ENCODE measurements at regions not wholly inside any gene's neighbourhood (a gene's known extent, or its start where the extent isn't known, plus 50 kb on each side); places are given as distances from the start of the nearest gene placed in this dataset.

DNA sequence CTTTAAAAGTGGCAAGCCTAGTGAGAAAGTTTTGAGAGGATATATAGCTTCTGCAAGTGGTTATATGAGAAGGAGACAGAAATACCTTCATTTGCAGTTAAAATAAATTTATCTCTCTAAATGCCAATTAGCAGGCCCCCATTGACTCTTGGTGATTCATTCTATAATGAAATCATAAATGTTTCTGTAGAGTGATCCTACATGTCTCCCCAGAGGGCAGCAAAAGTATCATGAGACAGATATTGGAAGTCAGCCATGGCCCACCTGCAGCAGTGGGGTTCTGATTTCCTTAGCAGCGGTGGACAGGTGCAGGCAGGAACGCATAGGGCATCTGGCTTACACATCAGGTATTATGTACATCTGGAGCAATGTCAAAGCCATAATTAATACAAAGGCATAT, 385.4 kb upstream of the SLC10A2 start:
- H3K27ac ChIP-seq (ENCODE audit: extremely low read depth, low read depth, low read length): no peak overlapping the region
- CTCF ChIA-PET: no interaction called here
- no peak overlapping the region for H3K4me3 ChIP-seq (ENCODE audit: low read depth, low read length)
- H3K4me1 ChIP-seq (ENCODE audit: control insufficient read depth, insufficient read depth, low read length): no peaks in the 10 kb centered on the region
- POLR2A ChIA-PET: no interaction called here
- H3K9me3 ChIP-seq (ENCODE audit: control insufficient read depth, insufficient read depth, low read depth, low read length): no peaks in the 10 kb centered on the region
- TF ChIP-seq ZBTB44 (tag by site-specific recombination; IDR thresholded peaks at IDR 0.05): no peak
- TF ChIP-seq ZNF2 (tag by site-specific recombination; IDR thresholded peaks at IDR 0.05): no peak
- TF ChIP-seq ZNF777 (tag by site-specific recombination; IDR thresholded peaks at IDR 0.05; ENCODE audit: borderline replicate concordance): no peak
- no peak for TF ChIP-seq ZSCAN16 (tag by site-specific recombination; IDR thresholded peaks at IDR 0.05)
- no peak for TF ChIP-seq RBAK (tag by site-specific recombination; IDR thresholded peaks at IDR 0.05)
- TF ChIP-seq ZNF830 (tag by site-specific recombination; IDR thresholded peaks at IDR 0.05; ENCODE audit: low read depth): no peak
- no peaks in the 10 kb centered on the region for H3K36me3 ChIP-seq (ENCODE audit: control insufficient read depth in 2 of 2, insufficient read depth in 1 of 2, low read length in 2 of 2)

DNA sequence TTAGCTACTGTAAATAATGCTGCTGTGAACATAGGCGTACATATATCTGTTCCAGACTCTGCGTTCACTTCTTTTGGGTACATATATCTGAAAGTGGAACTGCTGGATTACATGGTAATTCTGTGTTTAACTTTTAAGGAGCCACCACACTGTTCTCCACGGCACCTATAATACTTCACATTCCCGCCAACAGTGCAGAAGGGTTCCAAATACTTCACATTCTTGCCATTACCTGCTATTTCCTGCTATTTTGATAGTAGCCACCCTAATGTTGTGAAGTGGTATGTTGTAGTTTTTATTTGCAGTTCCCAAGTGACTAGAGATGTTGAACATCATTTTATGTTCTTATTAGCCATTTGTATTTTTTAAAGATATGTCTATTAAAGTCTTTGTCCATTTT, 377.4 kb upstream of the SLC10A2 start:
- ChIA-PET CTCF (no interaction called here), POLR2A (no interaction called here)
- H3K27ac ChIP-seq (ENCODE audit: extremely low read depth, low read depth, low read length): no peak overlapping the region
- no peaks in the 10 kb centered on the region for H3K36me3 ChIP-seq (ENCODE audit: control insufficient read depth in 2 of 2, insufficient read depth in 1 of 2, low read length in 2 of 2)
- H3K9me3 ChIP-seq (ENCODE audit: control insufficient read depth, insufficient read depth, low read depth, low read length): no peaks in the 10 kb centered on the region
- no peaks in the 10 kb centered on the region for H3K4me1 ChIP-seq (ENCODE audit: control insufficient read depth, insufficient read depth, low read length)
- no peak for TF ChIP-seq ZBTB21 (tag by site-specific recombination; IDR thresholded peaks at IDR 0.05)
- no peak for TF ChIP-seq ZNF416 (tag by site-specific recombination; IDR thresholded peaks at IDR 0.05)
- no peak for TF ChIP-seq ZNF670 (tag by site-specific recombination; IDR thresholded peaks at IDR 0.05; ENCODE audit: low read depth)
- TF ChIP-seq ZNF335 (tag by site-specific recombination; conservative IDR thresholded peaks at IDR 0.05): no peak
- TF ChIP-seq ZNF404 (tag by site-specific recombination; IDR thresholded peaks at IDR 0.05): no peak
- TF ChIP-seq GLI4 (tag by site-specific recombination; IDR thresholded peaks at IDR 0.05): no peak
- no peak for TF ChIP-seq ZNF311 (tag by site-specific recombination; IDR thresholded peaks at IDR 0.05; ENCODE audit: borderline replicate concordance)
- TF ChIP-seq ZBTB17 (tag by site-specific recombination; IDR thresholded peaks at IDR 0.05): no peak
- no peak for TF ChIP-seq ZNF121 (tag by site-specific recombination; IDR thresholded peaks at IDR 0.05)
- TF ChIP-seq ZNF768 (tag by site-specific recombination; IDR thresholded peaks at IDR 0.05): no peak
- TF ChIP-seq, protein P1, sequence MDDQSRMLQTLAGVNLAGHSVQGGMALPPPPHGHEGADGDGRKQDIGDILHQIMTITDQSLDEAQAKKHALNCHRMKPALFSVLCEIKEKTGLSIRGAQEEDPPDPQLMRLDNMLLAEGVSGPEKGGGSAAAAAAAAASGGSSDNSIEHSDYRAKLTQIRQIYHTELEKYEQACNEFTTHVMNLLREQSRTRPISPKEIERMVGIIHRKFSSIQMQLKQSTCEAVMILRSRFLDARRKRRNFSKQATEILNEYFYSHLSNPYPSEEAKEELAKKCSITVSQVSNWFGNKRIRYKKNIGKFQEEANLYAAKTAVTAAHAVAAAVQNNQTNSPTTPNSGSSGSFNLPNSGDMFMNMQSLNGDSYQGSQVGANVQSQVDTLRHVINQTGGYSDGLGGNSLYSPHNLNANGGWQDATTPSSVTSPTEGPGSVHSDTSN (CRISPR knock-in tag; IDR thresholded peaks at IDR 0.05): no peak
- TF ChIP-seq, protein P2, sequence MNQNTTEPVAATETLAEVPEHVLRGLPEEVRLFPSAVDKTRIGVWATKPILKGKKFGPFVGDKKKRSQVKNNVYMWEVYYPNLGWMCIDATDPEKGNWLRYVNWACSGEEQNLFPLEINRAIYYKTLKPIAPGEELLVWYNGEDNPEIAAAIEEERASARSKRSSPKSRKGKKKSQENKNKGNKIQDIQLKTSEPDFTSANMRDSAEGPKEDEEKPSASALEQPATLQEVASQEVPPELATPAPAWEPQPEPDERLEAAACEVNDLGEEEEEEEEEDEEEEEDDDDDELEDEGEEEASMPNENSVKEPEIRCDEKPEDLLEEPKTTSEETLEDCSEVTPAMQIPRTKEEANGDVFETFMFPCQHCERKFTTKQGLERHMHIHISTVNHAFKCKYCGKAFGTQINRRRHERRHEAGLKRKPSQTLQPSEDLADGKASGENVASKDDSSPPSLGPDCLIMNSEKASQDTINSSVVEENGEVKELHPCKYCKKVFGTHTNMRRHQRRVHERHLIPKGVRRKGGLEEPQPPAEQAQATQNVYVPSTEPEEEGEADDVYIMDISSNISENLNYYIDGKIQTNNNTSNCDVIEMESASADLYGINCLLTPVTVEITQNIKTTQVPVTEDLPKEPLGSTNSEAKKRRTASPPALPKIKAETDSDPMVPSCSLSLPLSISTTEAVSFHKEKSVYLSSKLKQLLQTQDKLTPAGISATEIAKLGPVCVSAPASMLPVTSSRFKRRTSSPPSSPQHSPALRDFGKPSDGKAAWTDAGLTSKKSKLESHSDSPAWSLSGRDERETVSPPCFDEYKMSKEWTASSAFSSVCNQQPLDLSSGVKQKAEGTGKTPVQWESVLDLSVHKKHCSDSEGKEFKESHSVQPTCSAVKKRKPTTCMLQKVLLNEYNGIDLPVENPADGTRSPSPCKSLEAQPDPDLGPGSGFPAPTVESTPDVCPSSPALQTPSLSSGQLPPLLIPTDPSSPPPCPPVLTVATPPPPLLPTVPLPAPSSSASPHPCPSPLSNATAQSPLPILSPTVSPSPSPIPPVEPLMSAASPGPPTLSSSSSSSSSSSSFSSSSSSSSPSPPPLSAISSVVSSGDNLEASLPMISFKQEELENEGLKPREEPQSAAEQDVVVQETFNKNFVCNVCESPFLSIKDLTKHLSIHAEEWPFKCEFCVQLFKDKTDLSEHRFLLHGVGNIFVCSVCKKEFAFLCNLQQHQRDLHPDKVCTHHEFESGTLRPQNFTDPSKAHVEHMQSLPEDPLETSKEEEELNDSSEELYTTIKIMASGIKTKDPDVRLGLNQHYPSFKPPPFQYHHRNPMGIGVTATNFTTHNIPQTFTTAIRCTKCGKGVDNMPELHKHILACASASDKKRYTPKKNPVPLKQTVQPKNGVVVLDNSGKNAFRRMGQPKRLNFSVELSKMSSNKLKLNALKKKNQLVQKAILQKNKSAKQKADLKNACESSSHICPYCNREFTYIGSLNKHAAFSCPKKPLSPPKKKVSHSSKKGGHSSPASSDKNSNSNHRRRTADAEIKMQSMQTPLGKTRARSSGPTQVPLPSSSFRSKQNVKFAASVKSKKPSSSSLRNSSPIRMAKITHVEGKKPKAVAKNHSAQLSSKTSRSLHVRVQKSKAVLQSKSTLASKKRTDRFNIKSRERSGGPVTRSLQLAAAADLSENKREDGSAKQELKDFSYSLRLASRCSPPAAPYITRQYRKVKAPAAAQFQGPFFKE (tag by site-specific recombination; IDR thresholded peaks at IDR 0.05; ENCODE audit: borderline replicate concordance): no peak
- H3K4me3 ChIP-seq (ENCODE audit: low read depth, low read length): no peak overlapping the region
